Testis (tissue), 2 donors: ENCODE measurements at regions not wholly inside any gene's neighbourhood (a gene's known extent, or its start where the extent isn't known, plus 50 kb on each side); places are given as distances from the start of the nearest gene placed in this dataset.
"Not testable (repeated sequence)": the region's sequence is repeated elsewhere in the genome, so short reads cannot be mapped to it uniquely, and the experiment has no call there.

ENCODE experiments used
- DNase-seq: peaks from one replicate; pipeline ENCODE4 v3.0.0-alpha.2; 2019
- H3K27ac ChIP-seq, 2 donors: fragments of 200-600 bp; sonication (generic); one replicate each; pipeline ENCODE4 v1.5.1; 2019
- H3K27me3 ChIP-seq: fragments of 200-600 bp; sonication (generic); one replicate; pipeline ENCODE4 v1.5.1; 2019
- H3K36me3 ChIP-seq: fragments of 200-600 bp; sonication (generic); one replicate; pipeline ENCODE4 v1.5.1; 2017; ENCODE audit warnings: low read depth; ENCODE audit errors: missing control alignments
- H3K4me1 ChIP-seq: fragments of 200-600 bp; sonication (generic); one replicate; pipeline ENCODE4 v1.5.1; 2019
- H3K4me3 ChIP-seq, 2 donors: fragments of 200-600 bp; sonication (generic); one replicate each; pipeline ENCODE4 v1.5.1; 2017 to 2019
- H3K9me3 ChIP-seq: fragments of 200-600 bp; sonication (generic); one replicate; pipeline ENCODE4 v1.5.1; 2017
- POLR2A ChIP-seq: fragments of 450-650 bp; IDR thresholded peaks from one replicate; pipeline ENCODE4 v1.6.1; 2017; ENCODE audit warnings: antibody characterized with exemption, mild to moderate bottlenecking, moderate library complexity
- WGBS, 2 donors: methylation state at CpG; one replicate each; pipeline ENCODE4 v1.1.5; 2018; 5-methylcytosine and 5-hydroxymethylcytosine counted together
- intact Hi-C: fragments of 100-400 bp; cut with DNase I; formaldehyde crosslinking; loops from one replicate; pipeline ENCODE4 v1.15.1; 2023; ENCODE audit warnings: low total_unique reads
- TF ChIP-seq, protein P1 (sequence below), 3 experiments: fragments of 450-650 bp in 2 of 3; fragments of 200-600 bp in 1 of 3; sonication (generic) in 1 of 3; IDR thresholded peaks; one replicate each; pipeline ENCODE4 v1.5.1; 2016 to 2019; ENCODE audit warnings: antibody characterized with exemption in 3 of 3, mild to moderate bottlenecking in 2 of 3, moderate library complexity in 1 of 3

DNA sequence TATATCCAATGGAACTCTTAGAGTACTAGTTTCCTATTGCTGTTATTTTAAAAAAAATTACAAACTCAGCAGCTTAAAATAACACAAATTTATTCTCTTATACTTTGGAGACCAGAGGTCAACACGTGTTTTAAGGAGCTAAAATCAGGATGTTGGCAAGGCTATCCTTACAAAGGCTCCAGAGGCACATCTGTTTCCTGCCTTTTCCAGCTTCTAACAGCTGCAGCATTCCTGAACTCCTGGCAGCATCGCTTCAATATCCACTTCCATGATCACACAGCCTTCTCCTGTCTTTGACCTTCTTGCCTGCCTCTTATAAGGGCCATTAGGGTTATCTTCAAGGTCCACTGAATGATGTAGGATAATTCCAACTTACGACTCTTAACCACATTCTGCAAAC, 92.2 kb upstream of the CCNG1 start:
- 40 to 51% methylated on average over 3 of the region's 3 CpGs for WGBS, 2 donors
- H3K4me1 ChIP-seq, result no peaks in the 10 kb centered on the region
- no peak overlapping the region for H3K27ac ChIP-seq
- intact Hi-C loops, result no loop called here
- DNase-seq, result no peak
- no peaks in the 10 kb centered on the region for H3K9me3 ChIP-seq
- no peaks in the 10 kb centered on the region for H3K36me3 ChIP-seq
- H3K27me3 ChIP-seq, result no peaks in the 10 kb centered on the region
- TF ChIP-seq POLR2A, result no peak
- TF ChIP-seq, protein P1, sequence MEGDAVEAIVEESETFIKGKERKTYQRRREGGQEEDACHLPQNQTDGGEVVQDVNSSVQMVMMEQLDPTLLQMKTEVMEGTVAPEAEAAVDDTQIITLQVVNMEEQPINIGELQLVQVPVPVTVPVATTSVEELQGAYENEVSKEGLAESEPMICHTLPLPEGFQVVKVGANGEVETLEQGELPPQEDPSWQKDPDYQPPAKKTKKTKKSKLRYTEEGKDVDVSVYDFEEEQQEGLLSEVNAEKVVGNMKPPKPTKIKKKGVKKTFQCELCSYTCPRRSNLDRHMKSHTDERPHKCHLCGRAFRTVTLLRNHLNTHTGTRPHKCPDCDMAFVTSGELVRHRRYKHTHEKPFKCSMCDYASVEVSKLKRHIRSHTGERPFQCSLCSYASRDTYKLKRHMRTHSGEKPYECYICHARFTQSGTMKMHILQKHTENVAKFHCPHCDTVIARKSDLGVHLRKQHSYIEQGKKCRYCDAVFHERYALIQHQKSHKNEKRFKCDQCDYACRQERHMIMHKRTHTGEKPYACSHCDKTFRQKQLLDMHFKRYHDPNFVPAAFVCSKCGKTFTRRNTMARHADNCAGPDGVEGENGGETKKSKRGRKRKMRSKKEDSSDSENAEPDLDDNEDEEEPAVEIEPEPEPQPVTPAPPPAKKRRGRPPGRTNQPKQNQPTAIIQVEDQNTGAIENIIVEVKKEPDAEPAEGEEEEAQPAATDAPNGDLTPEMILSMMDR (IDR thresholded peaks at IDR 0.05), result no peak
- H3K4me3 ChIP-seq, result no peak overlapping the region

DNA sequence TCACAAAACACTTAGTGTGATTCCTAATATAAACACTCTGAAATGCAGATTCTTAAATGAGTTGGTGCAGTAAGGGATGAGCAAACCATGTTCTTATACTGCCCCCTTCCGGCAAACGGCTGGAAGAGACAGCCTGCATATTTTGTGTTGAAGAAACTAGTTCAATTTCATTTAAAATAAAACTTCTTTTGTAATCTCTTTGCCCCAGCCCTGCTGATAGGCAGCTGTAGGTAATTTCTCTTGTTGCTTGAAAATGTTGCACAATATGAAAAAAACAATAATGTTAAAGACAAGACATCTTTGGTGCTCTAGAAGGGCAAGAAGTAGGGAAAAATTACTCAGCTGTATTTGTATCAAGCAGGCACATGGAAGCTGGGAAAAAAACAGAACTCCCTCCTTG, 89.7 kb upstream of the CCNG1 start:
- Histone ChIP-seq H3K27me3 (no peaks in the 10 kb centered on the region), H3K9me3 (no peaks in the 10 kb centered on the region), H3K36me3 (no peaks in the 10 kb centered on the region), H3K27ac (no peak overlapping the region), H3K4me1 (no peaks in the 10 kb centered on the region), H3K4me3 (no peak overlapping the region)
- WGBS, 2 donors, result 29 to 32% methylated on average over 2 of the region's 2 CpGs
- peak; percentile 66 for DNase-seq
- TF ChIP-seq POLR2A, result no peak
- TF ChIP-seq, protein P1 (IDR thresholded peaks at IDR 0.05), result peak in 2 of 3 experiments; percentile 72 to 85
- intact Hi-C loops, result no loop called here

DNA sequence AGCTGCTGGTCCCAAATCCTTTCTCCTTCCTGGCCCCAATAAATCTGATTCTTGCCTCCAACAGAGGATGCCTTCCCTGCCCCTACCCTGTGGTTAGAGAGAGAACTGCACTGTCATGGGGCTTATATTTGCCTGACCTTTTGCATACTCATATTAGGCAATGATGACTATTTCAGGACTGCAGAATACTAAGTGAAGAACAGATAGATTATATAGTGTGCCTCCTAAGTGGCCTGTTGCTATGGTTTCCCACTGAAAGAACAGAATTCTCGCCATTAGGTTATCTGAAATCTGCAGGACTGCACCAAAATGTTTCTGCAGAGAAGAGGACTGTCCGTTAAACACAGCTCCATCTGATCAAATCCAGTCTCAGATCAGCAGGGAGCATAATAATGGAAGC, 87.3 kb upstream of the CCNG1 start:
- TF ChIP-seq, protein P1 (IDR thresholded peaks at IDR 0.05), result peak in 1 of 3 experiments; percentile 6
- TF ChIP-seq POLR2A, result no peak
- H3K27me3 ChIP-seq, result no peaks in the 10 kb centered on the region
- H3K4me3 ChIP-seq, result no peak overlapping the region
- no peaks in the 10 kb centered on the region for H3K4me1 ChIP-seq
- no peaks in the 10 kb centered on the region for H3K36me3 ChIP-seq
- no peaks in the 10 kb centered on the region for H3K9me3 ChIP-seq
- DNase-seq, result no peak
- 78 to 82% methylated on average over 2 of the region's 2 CpGs for WGBS, 2 donors
- intact Hi-C loops, result no loop called here
- H3K27ac ChIP-seq, result no peak overlapping the region

DNA sequence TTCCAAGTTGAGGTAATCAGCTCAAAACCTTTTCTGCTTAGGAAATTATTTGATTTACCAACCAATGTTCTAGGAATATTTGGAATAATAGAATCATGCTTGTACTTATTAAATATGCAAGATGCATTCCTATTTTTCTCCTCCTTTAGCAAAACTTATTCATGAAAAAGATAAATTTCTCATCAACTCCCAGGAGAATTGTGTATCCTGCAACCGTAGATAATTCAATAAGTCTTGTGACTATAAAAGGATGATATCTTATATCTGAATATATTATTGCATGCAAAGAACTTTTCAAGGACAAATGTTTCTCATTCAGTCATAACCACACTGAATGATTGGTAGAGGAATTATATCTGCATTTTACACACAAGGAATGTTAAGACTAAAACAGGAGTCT, 84.9 kb upstream of the CCNG1 start:
- intact Hi-C loops, result no loop called here
- Histone ChIP-seq H3K9me3 (no peaks in the 10 kb centered on the region), H3K36me3 (no peaks in the 10 kb centered on the region), H3K27me3 (no peaks in the 10 kb centered on the region), H3K27ac (no peak overlapping the region), H3K4me3 (no peak overlapping the region), H3K4me1 (no peaks in the 10 kb centered on the region)
- DNase-seq, result no peak
- WGBS, 2 donors, result 43 to 46% methylated on average over 1 of the region's 1 CpG
- TF ChIP-seq POLR2A, result no peak
- TF ChIP-seq, protein P1 (IDR thresholded peaks at IDR 0.05), result no peak

DNA sequence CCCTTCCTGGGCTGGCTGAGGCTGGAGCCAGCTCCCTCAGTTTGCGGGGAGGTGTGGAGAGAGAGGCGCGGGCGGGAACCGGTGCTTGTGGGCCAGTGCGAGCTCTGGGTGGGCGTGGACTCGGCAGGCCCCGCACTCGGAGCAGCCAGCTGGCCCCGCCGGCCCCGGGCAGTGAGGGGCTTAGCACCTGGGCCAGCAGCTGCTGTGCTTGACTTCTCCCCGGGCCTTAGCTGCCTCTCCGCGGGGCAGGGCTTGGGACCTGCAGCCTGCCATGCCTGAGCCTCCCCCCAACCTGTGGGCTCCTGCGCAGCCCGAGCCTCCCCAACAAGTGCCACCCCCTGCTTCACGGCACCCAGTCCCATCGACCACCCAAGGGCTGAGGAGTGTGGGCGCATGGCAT, 81.6 kb upstream of the CCNG1 start:
- H3K9me3 ChIP-seq, H3K27me3 ChIP-seq, H3K27ac ChIP-seq, H3K4me1 ChIP-seq, H3K36me3 ChIP-seq, intact Hi-C loops, DNase-seq: not testable (repeated sequence)
- H3K4me3 ChIP-seq, result peak overlapping the region in 1 of 2 donors; percentile 8
- WGBS, 2 donors, result 80 to 89% methylated on average over 1 to 18 of the region's 21 CpGs
